Endothelial cell of umbilical vein (primary cell): ENCODE measurements at regions not wholly inside any gene's neighbourhood (a gene's known extent, or its start where the extent isn't known, plus 50 kb on each side); places are given as distances from the start of the nearest gene placed in this dataset.

Experiments
- BruUV-seq: library from RNA; stranded (reverse); fragments of 400-500 nt; replicated peaks from 2 replicates; lab custom pipeline; 2021; lab: Mats Ljungman, UMichigan
- CTCF ChIA-PET: fragments of 300-600, 350-600 bp; sonication (Branson Sonifier 250); formaldehyde crosslinking; loops from one replicate; lab custom pipeline; 2021; ENCODE audit warnings: antibody characterized with exemption, inconsistent platforms; lab: Charles Lee
- POLR2A ChIA-PET: fragments of 300-600, 350-600 bp; sonication (Branson Sonifier 250); formaldehyde crosslinking; loops from one replicate; lab custom pipeline; 2021; ENCODE audit warnings: antibody characterized with exemption, inconsistent platforms; lab: Charles Lee
- DNase-seq: peaks from one replicate; pipeline ENCODE4 v3.0.0-alpha.2; 2011; ENCODE audit warnings: low read depth, low spot score
- FAIRE-seq: peaks from 2 replicates; lab custom pipeline; 2011; peaks lifted over from hg19 to GRCh38; lab: Jason Lieb, UNC
- H2AFZ ChIP-seq: 2 replicates; pipeline ENCODE4 v1.6.0; 2012; ENCODE audit warnings: low read depth, low read length, control low read depth, inconsistent platforms
- H3K27ac ChIP-seq: 2 replicates; pipeline ENCODE4 v1.5.1; 2011; ENCODE audit warnings: low read depth, mild to moderate bottlenecking, control low read depth, low read length, moderate library complexity; ENCODE audit not compliant: insufficient read depth
- H3K27me3 ChIP-seq, 2 experiments: 2 replicates each; pipeline versions ENCODE4 v1.6.0 to v1.6.1; 2011; ENCODE audit warnings: low read length in 2 of 2, mixed read lengths in 1 of 2; ENCODE audit not compliant: control insufficient read depth in 2 of 2, insufficient read depth in 2 of 2
- H3K36me3 ChIP-seq, 2 experiments: 2 replicates in 1 of 2; 3 replicates in 1 of 2; pipeline ENCODE4 v1.5.1; 2011; ENCODE audit warnings: low read length in 2 of 2, mild to moderate bottlenecking in 1 of 2, moderate library complexity in 1 of 2; ENCODE audit not compliant: control insufficient read depth in 2 of 2, insufficient read depth in 2 of 2; ENCODE audit errors: extremely low read depth in 1 of 2
- H3K4me1 ChIP-seq: 3 replicates; pipeline ENCODE4 v1.5.1; 2011; ENCODE audit warnings: mild to moderate bottlenecking, low read length; ENCODE audit not compliant: control insufficient read depth, insufficient read depth; ENCODE audit errors: extremely low read depth
- H3K4me2 ChIP-seq: 2 replicates; pipeline ENCODE4 v1.6.1; 2011; ENCODE audit warnings: low read length, control low read depth, mixed read lengths; ENCODE audit not compliant: insufficient read depth
- H3K4me3 ChIP-seq, 3 experiments: fragments of 200-600 bp in 1 of 3; sonication (generic), shearing (Covaris generic) in 1 of 3; replicated peaks in 1 of 3; 2 replicates each; pipeline ENCODE4 v1.5.1; 2011 to 2016; ENCODE audit warnings: control low read depth in 3 of 3, low read length in 3 of 3, mild to moderate bottlenecking in 2 of 3, inconsistent platforms in 1 of 3, low read depth in 1 of 3, moderate library complexity in 1 of 3; ENCODE audit not compliant: insufficient read depth in 1 of 3
- H3K79me2 ChIP-seq: 2 replicates; pipeline ENCODE4 v1.6.0; 2012; ENCODE audit warnings: low read length, inconsistent platforms; ENCODE audit not compliant: control insufficient read depth, insufficient read depth
- H3K9ac ChIP-seq: replicated peaks from 2 replicates; pipeline ENCODE3; 2011; ENCODE audit warnings: low read length, control low read depth; ENCODE audit not compliant: insufficient read depth; ENCODE audit errors: extremely low read depth
- H3K9me1 ChIP-seq: replicated peaks from 3 replicates; pipeline ENCODE4 v1.6.0; 2011; ENCODE audit warnings: mild to moderate bottlenecking, low read length; ENCODE audit not compliant: control insufficient read depth, insufficient read depth; ENCODE audit errors: extremely low read depth
- H3K9me3 ChIP-seq: replicated peaks from 2 replicates; pipeline ENCODE4 v1.5.1; 2012; ENCODE audit warnings: low read length, inconsistent platforms; ENCODE audit not compliant: control insufficient read depth, insufficient read depth
- H4K20me1 ChIP-seq: replicated peaks from 2 replicates; pipeline ENCODE3; 2011; ENCODE audit warnings: mild to moderate bottlenecking, low read length; ENCODE audit not compliant: control insufficient read depth, insufficient read depth; ENCODE audit errors: extremely low read depth
- CTCF ChIP-seq, 2 donors: IDR thresholded peaks; 1 replicate in 1 of 2; 2 replicates in 1 of 2; pipeline ENCODE4 v1.5.1; 2011; ENCODE audit warnings: low read length in 2 of 2, mild to moderate bottlenecking in 2 of 2, moderate library complexity in 2 of 2, control low read depth in 1 of 2, inconsistent platforms in 1 of 2, low read depth in 1 of 2; ENCODE audit not compliant: insufficient read depth in 1 of 2; ENCODE audit errors: extremely low read depth in 1 of 2
- EZH2 ChIP-seq: IDR thresholded peaks from 2 replicates; pipeline ENCODE4 v1.6.1; 2012; ENCODE audit warnings: borderline replicate concordance, low read depth, mild to moderate bottlenecking, moderate library complexity, low read length, inconsistent platforms; ENCODE audit not compliant: severe bottlenecking
- FOS ChIP-seq: IDR thresholded peaks from 2 replicates; pipeline ENCODE4 v1.6.1; 2011; ENCODE audit warnings: mild to moderate bottlenecking, low read length, moderate library complexity, borderline replicate concordance; ENCODE audit not compliant: insufficient read depth
- GATA2 ChIP-seq: IDR thresholded peaks from 2 replicates; pipeline ENCODE4 v1.7.0; 2011; ENCODE audit warnings: low read depth, mild to moderate bottlenecking, moderate library complexity, mixed read lengths, low read length; ENCODE audit not compliant: insufficient read length, insufficient read depth
- JUN ChIP-seq: IDR thresholded peaks from 2 replicates; pipeline ENCODE4 v1.6.1; 2011; ENCODE audit warnings: borderline replicate concordance, low read depth; ENCODE audit not compliant: insufficient read length, insufficient read depth
- MAX ChIP-seq: IDR thresholded peaks from 2 replicates; pipeline ENCODE4 v1.6.1; 2011; ENCODE audit not compliant: insufficient read depth, insufficient read length
- MYC ChIP-seq: IDR thresholded peaks from one replicate; pipeline ENCODE4 v1.6.1; 2011; ENCODE audit warnings: mild to moderate bottlenecking, low read depth, low read length
- POLR2A ChIP-seq: IDR thresholded peaks from 2 replicates; pipeline ENCODE4 v1.6.1; 2012; ENCODE audit warnings: low read depth, mild to moderate bottlenecking, control low read depth, low read length
- POLR2AphosphoS5 ChIP-seq: IDR thresholded peaks from 2 replicates; pipeline ENCODE4 v1.6.1; 2012; ENCODE audit warnings: low read depth, mild to moderate bottlenecking, control low read depth, low read length, moderate library complexity; ENCODE audit not compliant: insufficient read depth
- dilution Hi-C: fragments of 300-500 bp; cut with MboI; formaldehyde crosslinking; loops from one replicate; pipeline ENCODE4 v1.15.0; 2019; ENCODE audit warnings: low sequenced_read_pairs; ENCODE audit not compliant: extremely low pct_ligation_motif_present
- intact Hi-C: fragments of 100-400 bp; cut with micrococcal nuclease; formaldehyde crosslinking; loops from one replicate; pipeline ENCODE4 v1.10.0; 2022

- Histone ChIP-seq H3K9me3 (no peaks in the 10 kb centered on the region), H3K9ac (no peak overlapping the region), H3K27ac (no peak overlapping the region), H3K4me3 (no peak overlapping the region), H4K20me1 (no peaks in the 10 kb centered on the region), H3K4me1 (no peaks in the 10 kb centered on the region), H2AFZ (no peak overlapping the region), H3K27me3 (no peaks in the 10 kb centered on the region), H3K79me2 (no peaks in the 10 kb centered on the region), H3K4me2 (no peak overlapping the region), H3K9me1 (no peaks in the 10 kb centered on the region), H3K36me3 (no peaks in the 10 kb centered on the region)
- dilution Hi-C loops: no loop called here
- TF ChIP-seq EZH2 (no peak), FOS (peak; percentile 23)
- ChIA-PET POLR2A (no interaction called here), CTCF (no interaction called here)
- DNase-seq (no peak), FAIRE-seq (no peak)
- BruUV-seq: no TSS peak
- intact Hi-C loops: no loop called here
Measured at GRCh38 chr6:74166849-74167248, 470.8 kb downstream of the CD109 start.

DNA sequence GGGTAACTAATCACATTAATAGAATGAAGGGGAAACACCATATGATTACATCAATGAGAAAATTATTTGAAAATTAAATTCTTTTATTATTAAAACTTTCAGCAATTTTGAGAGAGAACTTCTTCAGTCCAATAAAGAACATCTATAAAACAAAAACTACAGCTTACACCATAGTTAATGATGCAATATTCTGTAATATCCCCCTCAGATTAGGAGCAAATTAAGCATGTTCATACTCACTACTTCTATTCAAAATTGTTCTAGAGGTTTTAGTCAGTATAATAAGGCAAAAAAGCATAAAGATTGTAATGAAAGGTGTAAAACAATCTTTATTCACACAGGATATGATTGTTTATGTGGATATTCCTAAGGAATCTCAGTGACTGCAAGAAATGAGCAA is 465.4 kb downstream of the CD109 start:
- no peak overlapping the region for H3K4me3 ChIP-seq
- dilution Hi-C loops (no loop called here), intact Hi-C loops (no loop called here)
- DNase-seq (no peak), FAIRE-seq (no peak)
- POLR2A ChIA-PET: no interaction called here
- no TSS peak for BruUV-seq
- H2AFZ ChIP-seq: no peak overlapping the region
- no peaks in the 10 kb centered on the region for H3K9me1 ChIP-seq
- H3K79me2 ChIP-seq: no peaks in the 10 kb centered on the region
- H4K20me1 ChIP-seq: no peaks in the 10 kb centered on the region
- H3K36me3 ChIP-seq: no peaks in the 10 kb centered on the region
- no peaks in the 10 kb centered on the region for H3K9me3 ChIP-seq
- CTCF ChIA-PET: interaction anchor here (0.7 to 1.4 kb wide), 2 partner anchors 9 to 13 kb away, joined by 3 to 4 read pairs; no protein-coding TSS in a partner anchor
- no peak overlapping the region for H3K4me2 ChIP-seq
- no peak overlapping the region for H3K27ac ChIP-seq
- H3K27me3 ChIP-seq: no peaks in the 10 kb centered on the region
- no peak for TF ChIP-seq POLR2A
- no peak for TF ChIP-seq CTCF (IDR thresholded peaks at IDR 0.05; ENCODE audit: extremely low read depth in 1 of 2, insufficient read depth in 1 of 2, low read depth in 1 of 2, low read length in 2 of 2)
- TF ChIP-seq GATA2: no peak
- TF ChIP-seq EZH2: no peak
- TF ChIP-seq FOS: no peak
- no peak for TF ChIP-seq POLR2AphosphoS5
- no peak for TF ChIP-seq MAX
- no peak for TF ChIP-seq JUN
- TF ChIP-seq MYC: no peak
- no peaks in the 10 kb centered on the region for H3K4me1 ChIP-seq
- H3K9ac ChIP-seq: no peak overlapping the region
